GM18861 (cell line): ENCODE measurements at regions not wholly inside any gene's neighbourhood (a gene's known extent, or its start where the extent isn't known, plus 50 kb on each side); places are given as distances from the start of the nearest gene placed in this dataset.

ENCODE experiments used
- ATAC-seq: cut with Tn5 transposase; IDR thresholded peaks from one replicate; pipeline ENCODE4 v1.9.1; 2021; ENCODE audit not compliant: unreplicated experiment

- ATAC-seq = no peak
Measured at GRCh38 chr13:90531744-90532143, 815.7 kb upstream of the MIR17HG start.

GRCh38 chr13:90532861-90533492 lies 814.5 kb upstream of the MIR17HG start:
- ATAC-seq = no peak

GRCh38 chr13:90533866-90534265 lies 813.6 kb upstream of the MIR17HG start:
- no peak for ATAC-seq

- no peak for ATAC-seq
Measured at GRCh38 chr13:90534617-90535370, 812.7 kb upstream of the MIR17HG start.

DNA sequence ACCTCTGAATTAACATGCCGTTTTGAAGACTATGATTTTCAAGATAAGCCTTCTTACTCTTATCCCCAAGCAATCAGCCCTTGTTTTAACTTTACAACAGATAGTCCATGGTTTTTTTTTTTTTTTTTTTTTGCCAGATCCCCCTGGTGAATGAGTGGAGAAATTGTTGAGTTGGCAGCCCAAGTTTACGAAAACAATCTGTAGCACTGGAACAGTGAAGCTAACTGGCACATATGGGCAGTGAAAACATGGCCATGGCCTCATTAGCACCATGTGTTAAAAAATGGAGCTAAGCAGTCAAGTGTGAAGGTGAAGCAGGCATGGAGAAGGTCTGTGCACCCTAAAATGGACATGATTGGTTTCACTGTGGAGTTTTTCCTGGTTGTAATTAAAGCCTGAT lies 812.1 kb upstream of the MIR17HG start:
- ATAC-seq = no peak

DNA sequence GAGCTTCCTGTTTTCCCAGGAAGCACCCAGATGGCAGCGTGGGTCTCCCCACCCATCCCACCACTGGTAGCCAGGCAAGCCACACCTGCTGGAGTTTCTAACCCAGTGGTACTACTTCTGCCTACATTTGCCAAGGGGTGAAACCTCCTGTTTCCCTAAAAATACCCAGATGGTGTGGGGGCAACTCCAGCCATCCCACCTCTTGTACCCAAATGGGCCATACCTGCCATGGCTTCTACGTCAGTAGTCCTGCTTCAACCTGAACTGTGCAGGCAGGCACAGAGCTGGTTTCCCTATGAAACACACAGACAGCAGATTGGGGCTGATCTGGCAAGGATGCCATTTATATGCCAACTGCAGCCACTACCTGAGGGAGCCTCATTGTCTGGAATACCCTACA lies 809.4 kb upstream of the MIR17HG start:
- ATAC-seq = no peak

GRCh38 chr13:90541346-90541745 lies 806.1 kb upstream of the MIR17HG start:
- no peak for ATAC-seq

DNA sequence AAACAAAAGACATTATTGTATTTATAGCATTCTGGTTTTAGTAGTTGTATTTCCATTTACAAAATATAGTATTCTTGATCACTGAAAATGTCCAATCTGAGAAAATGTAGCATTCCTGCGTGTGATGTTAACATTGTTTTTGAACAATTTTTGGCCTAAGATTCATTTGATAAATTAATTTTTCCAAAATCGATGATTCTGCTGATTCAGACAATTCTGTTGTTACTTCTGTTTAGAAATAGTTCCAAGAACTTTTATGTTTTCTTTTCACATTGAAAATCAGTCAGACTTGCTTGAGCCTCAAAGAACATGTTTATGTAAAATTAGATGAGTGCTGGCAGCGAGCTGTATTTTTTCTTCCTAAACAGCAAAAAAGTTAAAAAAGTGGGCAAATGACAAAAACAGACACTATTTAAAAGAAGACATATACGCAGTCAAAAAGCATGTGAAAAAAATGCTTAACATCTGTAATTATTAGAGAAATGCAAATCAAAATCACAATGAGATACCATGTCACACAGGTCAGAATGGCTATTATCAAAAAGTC lies 804.5 kb upstream of the MIR17HG start:
- no peak for ATAC-seq

DNA sequence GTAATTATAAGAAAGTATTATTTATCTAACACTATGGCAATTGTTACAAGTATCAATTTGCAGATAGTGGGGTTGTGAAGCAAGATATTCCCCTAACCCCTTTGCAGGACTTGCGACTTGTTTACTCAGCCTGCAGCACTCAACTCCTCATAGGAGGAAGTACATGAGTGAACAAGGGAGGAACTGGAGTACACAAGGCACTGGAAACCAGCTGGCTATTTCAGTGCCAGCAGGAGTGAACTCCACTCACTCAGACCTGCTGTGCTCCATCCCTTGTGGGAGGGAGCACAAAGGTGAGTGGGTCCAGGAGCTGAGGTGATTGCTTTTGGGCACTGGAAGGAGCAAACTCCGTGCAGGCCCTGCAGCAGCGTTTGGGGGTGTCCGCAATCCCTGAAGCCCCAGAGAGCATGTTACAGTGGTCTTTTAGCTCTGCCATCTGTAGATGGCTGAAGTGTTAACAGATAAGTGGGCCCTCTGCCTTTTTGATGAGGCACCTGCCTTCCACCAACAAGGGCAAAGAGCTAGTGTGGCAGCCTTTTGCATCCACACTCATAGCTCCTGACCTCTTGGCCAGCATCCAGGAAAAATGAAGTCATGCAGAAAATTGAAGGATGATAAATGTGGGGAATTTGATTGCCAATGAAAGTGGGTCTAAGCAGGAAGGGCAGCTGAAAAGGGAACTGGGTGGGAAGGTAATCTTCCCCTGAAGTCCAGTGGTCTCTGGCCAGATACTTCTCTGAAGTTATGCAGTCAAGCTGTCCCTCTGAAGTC lies 802.2 kb upstream of the MIR17HG start:
- no peak for ATAC-seq

DNA sequence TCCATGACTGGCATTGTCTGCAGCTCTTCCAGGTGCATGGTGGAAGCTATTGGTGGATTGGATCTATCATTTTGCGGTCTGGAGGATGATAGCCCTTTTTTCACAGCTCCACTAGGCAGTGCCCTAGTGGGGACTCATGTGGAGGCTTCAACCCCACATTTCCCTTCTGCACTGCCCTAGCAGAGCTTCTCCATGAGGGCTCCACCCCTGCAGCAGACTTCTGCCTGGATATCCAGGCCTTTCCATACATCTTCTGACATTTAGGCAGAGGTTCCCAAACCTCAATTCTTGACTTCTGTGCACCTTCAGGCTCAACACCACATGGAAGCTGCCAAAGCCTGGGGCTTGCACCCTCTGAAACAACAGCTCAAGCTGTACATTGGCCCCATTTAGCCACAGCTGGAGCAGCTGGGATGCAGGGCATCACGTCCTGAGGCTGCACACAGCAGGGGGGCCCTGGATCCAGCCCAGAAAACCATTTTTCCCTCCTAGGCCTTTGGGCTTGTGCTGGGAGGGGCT lies 800.2 kb upstream of the MIR17HG start:
- ATAC-seq = no peak

DNA sequence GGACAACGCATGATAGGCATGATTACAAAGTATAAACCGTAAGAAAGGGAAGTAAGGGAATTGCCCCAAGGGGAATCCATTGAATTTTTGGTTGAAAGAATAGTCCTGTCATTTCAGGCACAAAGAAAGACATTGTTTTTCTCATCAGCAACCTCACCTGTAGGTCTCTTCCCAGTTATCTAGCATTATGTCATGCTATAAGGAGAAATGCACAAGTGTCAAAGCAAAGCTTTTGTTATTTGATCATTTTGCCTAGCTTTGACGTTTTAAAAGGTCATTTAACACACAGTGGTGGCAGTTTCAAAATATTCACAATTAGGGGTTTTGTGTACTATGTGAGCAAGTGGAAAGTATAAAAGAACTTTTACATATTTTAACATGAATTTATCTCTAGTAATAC lies 796.2 kb upstream of the MIR17HG start:
- ATAC-seq = no peak

DNA sequence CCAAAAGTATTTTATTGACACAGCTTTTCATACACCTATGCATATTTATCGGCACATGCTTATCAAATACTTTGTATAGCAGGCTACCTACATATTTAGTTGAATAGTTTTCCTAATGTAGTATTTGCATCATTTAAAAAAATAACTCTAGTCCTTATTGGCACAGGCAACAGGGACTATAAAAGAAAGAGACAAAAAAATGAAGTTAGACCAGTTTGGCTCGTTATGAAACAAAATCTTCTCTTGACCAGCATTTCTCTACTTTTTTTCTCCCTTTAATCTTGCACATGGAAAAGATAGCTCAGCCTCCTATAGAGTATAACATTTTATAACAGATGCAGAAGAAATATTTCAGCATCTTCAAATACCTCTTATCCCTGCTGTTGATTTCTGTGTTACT lies 794.8 kb upstream of the MIR17HG start:
- ATAC-seq = no peak

GRCh38 chr13:90553159-90553558 lies 794.3 kb upstream of the MIR17HG start:
- ATAC-seq = no peak

DNA sequence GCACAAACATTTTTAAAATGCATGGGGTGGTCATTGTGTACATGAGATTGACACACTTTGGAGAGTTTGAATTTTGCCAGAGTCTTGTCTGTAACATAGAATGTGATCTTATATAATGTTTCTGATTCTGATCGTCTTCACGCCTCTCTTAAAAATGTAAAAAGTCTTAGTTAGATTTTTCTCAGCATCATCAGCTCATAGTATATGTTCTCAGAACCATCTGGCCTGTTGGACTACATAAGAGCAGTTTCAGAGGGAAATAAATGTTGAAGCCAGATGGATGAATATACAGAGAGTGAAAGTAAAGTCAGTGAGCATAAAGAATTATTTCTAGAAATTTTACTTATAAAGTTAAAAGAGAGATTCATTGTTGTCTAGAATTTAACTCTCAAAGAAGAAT lies 789.9 kb upstream of the MIR17HG start:
- no peak for ATAC-seq

GRCh38 chr13:90562443-90562842 lies 785.0 kb upstream of the MIR17HG start:
- ATAC-seq = no peak

DNA sequence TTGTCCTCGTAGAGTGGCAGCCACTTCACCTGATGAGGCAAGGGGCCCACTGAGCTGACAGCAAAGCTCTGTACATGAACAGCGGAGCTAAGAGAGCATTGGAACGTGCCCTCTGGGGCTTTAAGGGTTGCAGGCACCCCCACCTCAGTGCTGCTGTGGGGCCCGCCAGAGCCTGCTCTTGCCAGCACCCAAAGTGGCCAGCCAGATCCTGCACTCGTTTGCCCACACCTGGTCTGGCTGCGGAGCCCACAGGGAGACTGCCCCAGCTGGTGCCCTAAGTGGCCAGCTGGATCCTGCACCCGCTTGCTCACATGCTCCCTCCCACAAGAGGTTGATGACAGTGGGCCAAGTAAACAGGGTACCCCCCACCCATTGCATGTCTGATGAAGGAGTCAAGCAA lies 783.4 kb upstream of the MIR17HG start:
- ATAC-seq = no peak

DNA sequence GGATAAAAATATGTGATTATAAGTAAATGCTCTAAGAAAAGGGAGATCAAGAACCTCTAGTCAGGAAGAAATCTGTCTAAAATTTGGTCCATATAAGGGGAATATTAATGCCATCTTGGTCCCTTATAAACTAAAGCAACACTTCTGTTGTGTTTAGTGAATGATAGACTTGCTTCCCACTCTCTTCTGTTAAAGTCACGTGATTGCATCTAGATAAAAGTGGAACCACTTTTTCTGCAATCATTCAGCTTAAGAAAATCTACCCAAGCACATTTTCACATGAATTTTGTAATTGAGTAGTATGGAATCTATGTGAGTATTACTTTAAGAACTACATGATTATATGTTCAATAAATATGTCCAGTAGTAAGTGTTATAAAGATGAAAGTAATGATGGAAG lies 782.9 kb upstream of the MIR17HG start:
- no peak for ATAC-seq

DNA sequence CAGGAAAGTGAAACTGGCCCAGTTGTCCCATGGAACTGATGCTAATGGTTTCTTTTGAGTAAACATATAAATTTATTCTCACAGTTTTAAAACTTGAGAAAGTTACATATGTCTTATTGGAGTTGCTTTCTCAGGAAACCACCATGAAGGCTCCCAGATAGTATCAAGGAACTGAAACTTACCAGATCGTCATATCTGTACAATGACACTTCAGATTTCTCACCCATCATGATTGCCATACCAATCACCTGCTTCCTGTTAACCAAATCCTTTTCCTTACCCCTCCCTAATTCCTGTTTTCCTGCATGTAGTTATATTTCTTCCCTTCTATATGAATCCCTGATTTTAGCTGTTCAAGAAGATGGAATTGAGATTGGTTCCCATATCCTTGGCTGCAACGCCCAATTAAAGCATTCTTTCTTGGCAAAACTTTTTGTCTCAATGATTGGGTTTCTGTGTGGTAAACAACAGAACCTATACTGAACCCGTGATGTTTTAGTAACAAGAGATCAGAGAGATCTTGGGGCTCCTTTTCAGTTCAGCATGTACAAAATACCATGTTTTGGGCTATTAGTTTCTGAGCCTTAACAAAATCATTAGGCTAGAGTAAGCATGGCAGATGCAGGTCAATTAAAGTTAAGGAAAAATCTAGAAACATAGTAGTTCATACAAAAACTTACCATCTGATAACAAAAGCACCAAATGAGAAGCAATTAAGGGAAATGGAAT lies 781.3 kb upstream of the MIR17HG start:
- ATAC-seq = no peak

GRCh38 chr13:90568165-90568564 lies 779.3 kb upstream of the MIR17HG start:
- no peak for ATAC-seq

- no peak for ATAC-seq
Measured at GRCh38 chr13:90576067-90576466, 771.4 kb upstream of the MIR17HG start.

DNA sequence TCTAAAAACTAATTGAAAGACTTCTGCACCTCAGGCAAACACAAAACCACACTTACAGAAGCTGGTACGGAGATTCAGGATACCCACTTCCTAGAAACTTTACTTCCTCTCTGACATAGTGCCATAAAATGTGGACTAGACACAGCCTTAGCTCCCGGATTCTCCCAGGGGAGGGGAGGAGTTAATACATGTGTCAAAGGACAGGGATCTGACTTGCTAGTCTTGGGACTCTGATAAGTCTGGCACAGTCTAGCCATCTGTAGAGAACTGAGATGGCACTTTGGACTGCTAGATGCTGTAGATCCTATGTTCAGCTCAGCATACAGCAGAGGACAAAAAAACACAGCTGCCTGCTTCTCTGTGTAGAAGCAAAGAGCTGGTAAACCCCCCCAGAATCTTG lies 769.8 kb upstream of the MIR17HG start:
- ATAC-seq = no peak
